ENCODE measurements at regions not wholly inside any gene's neighbourhood (a gene's known extent, or its start where the extent isn't known, plus 50 kb on each side); places are given as distances from the start of the nearest gene placed in this dataset.

GRCh38 chr3:90010341-90010740 is 902.9 kb downstream of the EPHA3 start:
- intact Hi-C loops (cut with micrococcal nuclease): no loop called here
- peaks cover 4% of the 10 kb centered on the region for H3K9me3 Mint-ChIP-seq
- no peaks in the 10 kb centered on the region for H3K27me3 Mint-ChIP-seq
- DNase-seq: no peak
- no peak overlapping the region for H3K27ac Mint-ChIP-seq
- H3K4me1 Mint-ChIP-seq: no peaks in the 10 kb centered on the region
- H3K4me3 Mint-ChIP-seq: no peak overlapping the region
- H3K36me3 Mint-ChIP-seq (ENCODE audit: low read depth): no peaks in the 10 kb centered on the region

DNA sequence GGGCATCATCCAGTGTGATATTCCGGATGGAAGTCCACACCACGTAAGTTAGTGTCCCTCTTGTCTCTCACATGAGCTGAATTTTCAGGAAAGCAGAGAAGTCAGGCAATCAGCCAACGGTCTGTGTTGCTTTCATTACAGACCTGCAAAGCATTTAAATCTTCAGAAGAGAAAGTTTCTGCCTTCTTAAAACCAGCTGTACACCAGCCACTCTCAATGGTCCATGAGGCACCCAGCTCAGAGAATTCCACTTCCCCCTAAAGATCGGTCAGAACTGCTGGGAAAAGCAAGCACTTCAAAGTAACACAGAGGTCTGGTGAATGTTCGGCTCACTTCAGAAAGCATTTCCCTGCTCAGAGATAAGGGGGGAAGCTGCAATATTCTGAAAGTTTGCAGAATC is 903.7 kb downstream of the EPHA3 start:
- H3K9me3 Mint-ChIP-seq: peaks cover 4% of the 10 kb centered on the region
- no peaks in the 10 kb centered on the region for H3K4me1 Mint-ChIP-seq
- H3K27me3 Mint-ChIP-seq: no peaks in the 10 kb centered on the region
- no peaks in the 10 kb centered on the region for H3K36me3 Mint-ChIP-seq (ENCODE audit: low read depth)
- H3K4me3 Mint-ChIP-seq: no peak overlapping the region
- intact Hi-C loops (cut with micrococcal nuclease): no loop called here
- H3K27ac Mint-ChIP-seq: no peak overlapping the region
- no peak for DNase-seq

- no peak overlapping the region for H3K4me3 Mint-ChIP-seq
- intact Hi-C loops (cut with micrococcal nuclease): no loop called here
- no peak overlapping the region for H3K27ac Mint-ChIP-seq
- H3K4me1 Mint-ChIP-seq: no peaks in the 10 kb centered on the region
- peaks cover 4% of the 10 kb centered on the region for H3K9me3 Mint-ChIP-seq
- no peaks in the 10 kb centered on the region for H3K36me3 Mint-ChIP-seq (ENCODE audit: low read depth)
- no peaks in the 10 kb centered on the region for H3K27me3 Mint-ChIP-seq
- no peak for DNase-seq
Observed at GRCh38 chr3:90011596-90011995, 904.2 kb downstream of the EPHA3 start.

DNA sequence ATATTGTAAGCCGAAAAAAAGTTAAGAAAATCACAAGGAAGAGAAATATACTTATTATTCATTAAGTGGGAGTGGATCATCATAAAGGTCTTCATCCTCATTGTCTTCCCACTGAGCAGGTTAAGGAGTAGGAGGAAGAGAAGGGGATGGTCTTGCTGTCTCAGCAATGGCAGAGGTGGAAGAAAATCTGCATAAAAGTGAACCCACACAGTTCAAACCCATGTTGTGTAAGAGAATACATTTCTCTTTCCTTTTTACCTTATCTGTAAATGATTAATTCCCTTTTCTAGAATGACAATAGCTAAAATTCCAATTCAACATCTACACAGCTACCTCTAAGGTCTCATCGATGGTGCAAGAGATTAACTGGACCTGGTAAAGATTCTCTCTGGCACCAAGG is 904.6 kb downstream of the EPHA3 start:
- peaks cover 4% of the 10 kb centered on the region for H3K9me3 Mint-ChIP-seq
- H3K27me3 Mint-ChIP-seq: no peaks in the 10 kb centered on the region
- DNase-seq: no peak
- H3K27ac Mint-ChIP-seq: no peak overlapping the region
- no peak overlapping the region for H3K4me3 Mint-ChIP-seq
- intact Hi-C loops (cut with micrococcal nuclease): no loop called here
- H3K36me3 Mint-ChIP-seq (ENCODE audit: low read depth): no peaks in the 10 kb centered on the region
- no peaks in the 10 kb centered on the region for H3K4me1 Mint-ChIP-seq

DNA sequence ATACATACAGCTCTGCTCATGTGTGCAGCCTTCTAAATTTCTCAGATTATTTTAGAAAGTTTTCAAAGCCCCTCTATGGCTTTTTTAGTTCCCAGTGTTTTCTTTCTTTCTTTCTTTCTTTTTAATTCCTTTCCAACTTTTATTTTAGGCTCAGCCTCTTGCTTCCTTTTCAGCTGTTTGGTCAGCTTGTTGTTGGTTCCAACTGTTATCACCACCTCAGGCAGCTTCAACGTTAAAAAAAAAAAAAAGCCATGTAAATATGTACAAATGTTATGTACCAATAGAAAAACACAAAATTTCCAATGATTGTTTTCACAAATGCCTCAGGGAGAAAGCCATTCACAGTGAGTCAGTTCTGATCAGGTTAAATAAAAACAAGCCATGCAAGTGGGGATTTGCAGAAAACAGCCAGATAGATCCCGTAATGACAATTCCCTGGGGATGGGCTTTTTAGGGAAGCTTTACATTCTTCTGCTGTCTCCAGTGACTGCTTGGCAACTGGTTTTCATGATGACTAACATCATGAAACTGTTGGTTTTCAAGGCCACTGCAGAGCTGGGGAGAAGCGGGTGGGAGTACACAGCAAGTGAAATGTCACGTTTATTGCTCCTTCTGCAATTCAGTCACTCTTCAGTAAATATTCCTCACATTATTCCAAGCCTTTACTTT is 908.4 kb downstream of the EPHA3 start:
- intact Hi-C loops (cut with micrococcal nuclease): no loop called here
- Mint-ChIP-seq H3K36me3 (ENCODE audit: low read depth) (no peaks in the 10 kb centered on the region), H3K27me3 (no peaks in the 10 kb centered on the region), H3K4me1 (no peaks in the 10 kb centered on the region), H3K9me3 (no peaks in the 10 kb centered on the region), H3K27ac (no peak overlapping the region), H3K4me3 (no peak overlapping the region)
- DNase-seq: no peak

DNA sequence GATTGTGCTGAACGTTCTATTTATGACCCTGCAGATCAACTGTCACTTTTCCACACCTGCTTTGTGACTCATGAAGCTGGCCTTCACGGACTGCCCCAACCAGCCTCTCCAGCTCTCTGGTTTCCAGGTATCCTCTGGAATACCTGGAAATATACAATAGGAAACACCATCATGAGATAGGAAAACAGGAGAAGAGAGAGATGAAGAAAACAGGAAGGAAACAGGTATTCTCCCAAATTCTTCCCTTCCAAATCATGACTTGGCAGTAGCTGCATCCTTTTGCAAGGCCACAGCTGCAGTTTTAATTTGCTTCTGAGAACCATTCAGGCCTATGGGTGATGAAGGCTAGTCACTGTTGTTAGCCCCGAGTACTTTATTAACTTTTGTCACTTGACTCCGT is 909.1 kb downstream of the EPHA3 start:
- no peaks in the 10 kb centered on the region for H3K4me1 Mint-ChIP-seq
- no peak for DNase-seq
- H3K9me3 Mint-ChIP-seq: no peaks in the 10 kb centered on the region
- no peak overlapping the region for H3K27ac Mint-ChIP-seq
- H3K4me3 Mint-ChIP-seq: no peak overlapping the region
- no peaks in the 10 kb centered on the region for H3K36me3 Mint-ChIP-seq (ENCODE audit: low read depth)
- H3K27me3 Mint-ChIP-seq: no peaks in the 10 kb centered on the region
- intact Hi-C loops (cut with micrococcal nuclease): no loop called here

- DNase-seq: no peak
- H3K4me1 Mint-ChIP-seq: no peaks in the 10 kb centered on the region
- no peaks in the 10 kb centered on the region for H3K9me3 Mint-ChIP-seq
- H3K36me3 Mint-ChIP-seq (ENCODE audit: low read depth): no peaks in the 10 kb centered on the region
- H3K4me3 Mint-ChIP-seq: no peak overlapping the region
- no peaks in the 10 kb centered on the region for H3K27me3 Mint-ChIP-seq
- no peak overlapping the region for H3K27ac Mint-ChIP-seq
- intact Hi-C loops (cut with micrococcal nuclease): no loop called here
Observed at GRCh38 chr3:90018779-90019178, 911.4 kb downstream of the EPHA3 start.

GRCh38 chr3:90025019-90025418 is 917.6 kb downstream of the EPHA3 start:
- Mint-ChIP-seq H3K9me3 (no peaks in the 10 kb centered on the region), H3K36me3 (ENCODE audit: low read depth) (no peaks in the 10 kb centered on the region), H3K27me3 (no peaks in the 10 kb centered on the region), H3K4me1 (no peaks in the 10 kb centered on the region), H3K4me3 (no peak overlapping the region), H3K27ac (no peak overlapping the region)
- intact Hi-C loops (cut with micrococcal nuclease): no loop called here
- no peak for DNase-seq

DNA sequence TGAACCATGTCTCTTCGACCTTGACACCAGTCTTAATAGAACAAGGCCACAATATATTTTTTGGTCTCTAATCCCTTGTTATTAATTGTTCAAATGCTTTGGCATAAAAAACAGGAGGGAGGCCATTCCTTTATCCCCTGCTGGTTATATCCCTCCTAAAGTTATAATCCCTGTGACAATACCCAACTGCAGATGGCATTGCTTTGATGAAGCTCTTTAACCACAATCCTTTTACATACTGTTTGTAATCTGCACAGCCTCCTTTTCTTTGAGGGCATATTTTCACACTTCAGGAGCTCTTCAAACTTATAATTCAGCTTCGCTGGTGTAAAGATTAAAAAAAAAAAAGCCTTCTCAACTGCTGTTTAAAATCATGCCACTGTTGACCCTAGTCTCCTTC is 919.0 kb downstream of the EPHA3 start:
- H3K4me3 Mint-ChIP-seq: no peak overlapping the region
- no peak overlapping the region for H3K27ac Mint-ChIP-seq
- DNase-seq: no peak
- no peaks in the 10 kb centered on the region for H3K36me3 Mint-ChIP-seq (ENCODE audit: low read depth)
- H3K4me1 Mint-ChIP-seq: no peaks in the 10 kb centered on the region
- intact Hi-C loops (cut with micrococcal nuclease): no loop called here
- H3K9me3 Mint-ChIP-seq: no peaks in the 10 kb centered on the region
- H3K27me3 Mint-ChIP-seq: no peaks in the 10 kb centered on the region

DNA sequence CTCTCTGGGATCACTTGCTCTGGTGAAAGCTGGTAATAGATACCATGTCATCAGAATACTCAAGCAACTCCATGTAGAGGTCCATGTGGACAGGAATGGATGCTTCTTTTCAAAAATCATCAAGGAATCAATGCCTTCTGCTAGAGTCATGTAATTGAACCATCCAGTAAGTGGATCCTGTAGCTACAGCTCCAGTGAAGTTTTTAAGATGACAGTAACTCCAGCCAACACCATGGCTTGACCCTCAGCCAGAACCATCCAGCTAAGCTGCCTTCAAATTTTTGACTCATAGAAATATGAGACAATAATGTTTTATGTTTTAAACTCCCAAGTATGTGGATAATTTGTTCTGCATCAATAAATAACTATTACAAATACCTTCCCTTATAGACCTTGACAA is 923.7 kb downstream of the EPHA3 start:
- Mint-ChIP-seq H3K27me3 (no peaks in the 10 kb centered on the region), H3K4me3 (no peak overlapping the region), H3K9me3 (no peaks in the 10 kb centered on the region), H3K4me1 (no peaks in the 10 kb centered on the region), H3K36me3 (ENCODE audit: low read depth) (no peaks in the 10 kb centered on the region), H3K27ac (no peak overlapping the region)
- no peak for DNase-seq
- intact Hi-C loops (cut with micrococcal nuclease): no loop called here

- Mint-ChIP-seq H3K27ac (no peak overlapping the region), H3K9me3 (no peaks in the 10 kb centered on the region), H3K27me3 (no peaks in the 10 kb centered on the region), H3K4me1 (no peaks in the 10 kb centered on the region), H3K36me3 (ENCODE audit: low read depth) (no peaks in the 10 kb centered on the region), H3K4me3 (no peak overlapping the region)
- intact Hi-C loops (cut with micrococcal nuclease): no loop called here
- DNase-seq: no peak
Observed at GRCh38 chr3:90032980-90033641, 925.7 kb downstream of the EPHA3 start.

DNA sequence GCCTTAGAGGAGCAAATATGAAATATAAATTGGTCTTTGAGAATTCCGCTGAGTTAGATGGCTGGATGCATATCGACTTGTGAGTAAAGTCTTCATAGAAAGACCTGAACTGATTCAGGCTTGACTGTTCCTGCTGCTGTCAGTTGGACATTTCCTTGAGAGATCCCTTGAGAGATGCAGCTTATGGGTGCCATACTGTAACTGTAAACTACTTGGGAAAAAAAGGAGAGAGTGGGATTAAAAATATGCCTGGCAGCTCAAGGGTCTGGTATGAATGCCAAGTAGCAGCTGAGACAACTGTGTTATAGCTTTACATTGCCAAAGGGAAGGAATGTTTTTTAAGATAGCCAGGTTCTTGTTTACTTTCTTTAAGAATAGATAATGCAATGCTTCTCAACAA is 926.6 kb downstream of the EPHA3 start:
- H3K27ac Mint-ChIP-seq: no peak overlapping the region
- no peaks in the 10 kb centered on the region for H3K36me3 Mint-ChIP-seq (ENCODE audit: low read depth)
- no peak for DNase-seq
- no peaks in the 10 kb centered on the region for H3K4me1 Mint-ChIP-seq
- H3K27me3 Mint-ChIP-seq: no peaks in the 10 kb centered on the region
- H3K9me3 Mint-ChIP-seq: no peaks in the 10 kb centered on the region
- no peak overlapping the region for H3K4me3 Mint-ChIP-seq
- intact Hi-C loops (cut with micrococcal nuclease): no loop called here

- intact Hi-C loops (cut with micrococcal nuclease): no loop called here
- Mint-ChIP-seq H3K4me3 (no peak overlapping the region), H3K27me3 (no peaks in the 10 kb centered on the region), H3K4me1 (no peaks in the 10 kb centered on the region), H3K9me3 (no peaks in the 10 kb centered on the region), H3K27ac (no peak overlapping the region), H3K36me3 (ENCODE audit: low read depth) (no peaks in the 10 kb centered on the region)
- DNase-seq: no peak
Observed at GRCh38 chr3:90035643-90036042, 928.2 kb downstream of the EPHA3 start.

- Mint-ChIP-seq H3K36me3 (ENCODE audit: low read depth) (no peaks in the 10 kb centered on the region), H3K9me3 (no peaks in the 10 kb centered on the region), H3K27me3 (no peaks in the 10 kb centered on the region), H3K4me1 (no peaks in the 10 kb centered on the region), H3K4me3 (no peak overlapping the region), H3K27ac (no peak overlapping the region)
- no peak for DNase-seq
- intact Hi-C loops (cut with micrococcal nuclease): no loop called here
Observed at GRCh38 chr3:90036939-90037469, 929.6 kb downstream of the EPHA3 start.

DNA sequence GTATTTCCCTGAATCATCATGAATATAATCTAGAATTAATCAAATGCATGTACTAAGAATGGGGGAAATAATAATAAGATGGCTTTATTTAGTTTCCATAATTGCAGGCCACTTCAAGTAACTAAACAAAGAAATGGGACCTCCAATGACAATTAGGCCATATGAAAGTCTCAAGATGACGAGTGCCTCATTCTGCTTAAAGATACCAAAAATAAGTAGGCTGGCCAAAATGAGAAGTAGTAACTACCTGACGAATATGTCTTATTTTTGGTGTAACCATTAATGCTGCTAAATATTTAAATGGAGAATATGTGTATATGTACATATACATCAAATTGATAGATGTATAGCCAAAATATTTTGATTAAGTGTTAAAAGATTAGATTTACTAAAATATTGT is 932.6 kb downstream of the EPHA3 start:
- Mint-ChIP-seq H3K4me1 (no peaks in the 10 kb centered on the region), H3K27me3 (no peaks in the 10 kb centered on the region), H3K27ac (no peak overlapping the region), H3K36me3 (ENCODE audit: low read depth) (no peaks in the 10 kb centered on the region), H3K9me3 (no peaks in the 10 kb centered on the region), H3K4me3 (no peak overlapping the region)
- intact Hi-C loops (cut with micrococcal nuclease): no loop called here
- DNase-seq: no peak

Measured in activated CD4-positive, alpha-beta T cell treated with anti-CD3 and anti-CD28 coated beads, Interleukin-2, amount 10 ng/mL, durations not matched to agents 24 days and 14 days (primary cell).